OCI-LY7 (cell line): ENCODE measurements at regions not wholly inside any gene's neighbourhood (a gene's known extent, or its start where the extent isn't known, plus 50 kb on each side); places are given as distances from the start of the nearest gene placed in this dataset.

Experiments
- EZH2phosphoT487 ChIP-seq: fragments of 200-600 bp; sonication (generic); IDR thresholded peaks from 2 replicates; pipeline ENCODE4 v1.6.1; 2018; ENCODE audit warnings: low read depth, borderline replicate concordance, mild to moderate bottlenecking, mixed run types, antibody characterized with exemption, low read length, moderate library complexity, mixed read lengths
- TF ChIP-seq, protein P1 (sequence below): fragments of 200-600 bp; sonication (generic); conservative IDR thresholded peaks from 2 replicates; pipeline ENCODE4 v1.5.1; 2014; ENCODE audit warnings: mild to moderate bottlenecking, antibody characterized with exemption, low read length, moderate library complexity, mixed read lengths

DNA sequence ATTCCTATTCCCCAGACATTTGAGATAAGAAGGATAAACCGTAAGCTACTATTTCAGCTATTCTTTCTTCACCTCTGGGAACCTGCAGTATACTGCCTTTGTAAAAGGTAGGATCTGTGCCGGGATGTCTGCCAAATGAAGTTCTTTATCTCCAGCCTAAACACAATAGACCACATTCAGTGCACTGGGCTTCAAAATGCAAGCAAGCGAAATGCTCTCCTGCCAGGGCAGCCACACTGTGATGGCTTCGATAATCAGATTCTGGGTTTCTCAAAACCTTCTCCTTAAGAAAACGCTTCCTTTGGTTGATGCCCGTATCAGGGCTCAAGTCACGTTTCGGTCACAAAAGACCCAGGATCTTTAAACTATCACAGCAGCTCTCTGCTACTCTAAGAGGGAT lies 299.5 kb upstream of the B3GAT1 start:
- TF ChIP-seq, protein P1, sequence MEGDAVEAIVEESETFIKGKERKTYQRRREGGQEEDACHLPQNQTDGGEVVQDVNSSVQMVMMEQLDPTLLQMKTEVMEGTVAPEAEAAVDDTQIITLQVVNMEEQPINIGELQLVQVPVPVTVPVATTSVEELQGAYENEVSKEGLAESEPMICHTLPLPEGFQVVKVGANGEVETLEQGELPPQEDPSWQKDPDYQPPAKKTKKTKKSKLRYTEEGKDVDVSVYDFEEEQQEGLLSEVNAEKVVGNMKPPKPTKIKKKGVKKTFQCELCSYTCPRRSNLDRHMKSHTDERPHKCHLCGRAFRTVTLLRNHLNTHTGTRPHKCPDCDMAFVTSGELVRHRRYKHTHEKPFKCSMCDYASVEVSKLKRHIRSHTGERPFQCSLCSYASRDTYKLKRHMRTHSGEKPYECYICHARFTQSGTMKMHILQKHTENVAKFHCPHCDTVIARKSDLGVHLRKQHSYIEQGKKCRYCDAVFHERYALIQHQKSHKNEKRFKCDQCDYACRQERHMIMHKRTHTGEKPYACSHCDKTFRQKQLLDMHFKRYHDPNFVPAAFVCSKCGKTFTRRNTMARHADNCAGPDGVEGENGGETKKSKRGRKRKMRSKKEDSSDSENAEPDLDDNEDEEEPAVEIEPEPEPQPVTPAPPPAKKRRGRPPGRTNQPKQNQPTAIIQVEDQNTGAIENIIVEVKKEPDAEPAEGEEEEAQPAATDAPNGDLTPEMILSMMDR = no peak
- TF ChIP-seq EZH2phosphoT487 = no peak
